GM19328 (cell line): ENCODE measurements at regions not wholly inside any gene's neighbourhood (a gene's known extent, or its start where the extent isn't known, plus 50 kb on each side); places are given as distances from the start of the nearest gene placed in this dataset.

ENCODE experiments used
- ATAC-seq: cut with Tn5 transposase; IDR thresholded peaks from one replicate; pipeline ENCODE4 v1.9.1; 2021; ENCODE audit warnings: mild to moderate bottlenecking, moderate library complexity; ENCODE audit not compliant: unreplicated experiment

DNA sequence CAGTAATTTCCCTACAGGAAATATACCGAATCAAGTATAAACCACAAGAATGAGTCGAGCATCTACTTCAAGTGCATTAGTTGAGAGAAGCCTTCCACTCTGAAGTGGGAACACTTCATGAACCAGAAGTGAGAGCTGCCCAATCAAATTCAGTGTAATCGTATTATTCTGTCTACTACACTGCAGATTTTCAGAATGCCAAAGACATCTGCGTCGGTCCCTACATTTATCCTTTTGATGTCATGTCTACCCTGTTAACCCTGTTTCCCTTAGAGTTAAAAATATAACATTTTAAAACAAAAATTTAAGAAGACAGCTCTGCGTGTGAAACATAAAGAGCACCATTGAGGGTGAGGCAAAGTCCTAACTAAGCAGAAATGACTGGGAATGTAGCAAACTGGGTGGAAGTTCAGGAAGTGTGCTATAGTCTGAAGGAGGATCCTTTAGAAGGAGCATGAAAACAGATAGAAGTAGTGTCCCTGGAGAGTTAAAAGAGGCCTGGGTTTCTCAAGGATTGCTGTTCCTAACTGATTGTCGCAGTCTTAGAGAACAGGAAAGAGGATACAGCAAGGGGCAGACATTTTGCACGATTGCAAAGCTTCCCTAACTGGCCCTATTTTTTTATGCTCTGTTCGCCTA lies 291.2 kb downstream of the PTPRC start:
- ATAC-seq = peak; percentile 59

GRCh38 chr1:198932351-198932991 lies 293.6 kb downstream of the PTPRC start:
- no peak for ATAC-seq

DNA sequence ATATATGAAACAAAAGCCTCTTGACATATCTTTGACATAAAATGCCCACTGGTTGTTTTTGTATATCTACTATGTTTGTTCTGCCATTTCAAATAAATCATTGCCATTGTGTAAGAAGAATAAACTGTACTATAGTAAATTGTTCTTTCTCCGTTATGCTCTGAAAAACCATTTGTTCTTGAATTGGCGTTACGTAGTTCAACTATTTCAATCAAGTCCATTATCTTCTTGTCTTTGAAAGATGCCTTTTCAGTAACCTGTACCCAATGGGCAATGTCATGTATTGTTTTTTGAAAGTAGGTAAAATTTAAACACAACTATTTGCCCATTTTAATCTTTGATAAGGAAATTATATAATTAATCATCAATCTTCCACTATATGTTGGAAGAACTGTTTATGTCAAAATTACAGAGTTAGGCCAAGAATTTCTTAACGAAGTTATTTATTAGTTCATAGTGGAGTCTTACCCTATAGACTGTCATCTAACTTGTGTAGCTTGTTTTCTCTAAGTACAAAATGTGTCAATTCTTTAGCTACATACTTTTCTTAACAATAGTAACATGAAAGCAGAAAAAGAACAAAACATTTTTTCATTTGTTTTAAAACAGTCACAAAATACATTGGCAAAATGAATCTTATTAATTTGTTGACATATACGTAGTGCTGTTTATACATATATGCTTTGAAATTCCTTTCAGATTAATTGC lies 294.8 kb downstream of the PTPRC start:
- ATAC-seq = no peak

DNA sequence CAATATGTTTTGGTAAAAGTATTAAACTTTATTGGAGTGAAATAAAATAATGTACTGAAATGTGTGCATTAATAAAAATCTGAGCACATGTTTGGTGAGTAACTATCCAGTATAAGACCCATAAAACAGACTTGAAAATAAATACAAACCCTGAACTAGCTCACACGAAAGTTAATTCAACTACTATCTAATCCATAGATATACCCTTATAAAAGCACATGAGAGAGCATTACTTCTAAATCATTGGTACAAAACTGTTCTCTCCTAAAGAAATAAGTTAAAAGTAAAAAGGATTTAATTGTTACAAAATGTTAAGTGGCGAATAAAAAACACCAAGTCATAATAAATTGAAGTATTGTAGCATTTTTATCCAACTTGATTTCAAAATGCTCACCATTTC lies 295.6 kb downstream of the PTPRC start:
- no peak for ATAC-seq

GRCh38 chr1:198934901-198935305 lies 296.1 kb downstream of the PTPRC start:
- ATAC-seq = peak; percentile 5

GRCh38 chr1:198935306-198935921 lies 296.6 kb downstream of the PTPRC start:
- peak; percentile 34 for ATAC-seq

DNA sequence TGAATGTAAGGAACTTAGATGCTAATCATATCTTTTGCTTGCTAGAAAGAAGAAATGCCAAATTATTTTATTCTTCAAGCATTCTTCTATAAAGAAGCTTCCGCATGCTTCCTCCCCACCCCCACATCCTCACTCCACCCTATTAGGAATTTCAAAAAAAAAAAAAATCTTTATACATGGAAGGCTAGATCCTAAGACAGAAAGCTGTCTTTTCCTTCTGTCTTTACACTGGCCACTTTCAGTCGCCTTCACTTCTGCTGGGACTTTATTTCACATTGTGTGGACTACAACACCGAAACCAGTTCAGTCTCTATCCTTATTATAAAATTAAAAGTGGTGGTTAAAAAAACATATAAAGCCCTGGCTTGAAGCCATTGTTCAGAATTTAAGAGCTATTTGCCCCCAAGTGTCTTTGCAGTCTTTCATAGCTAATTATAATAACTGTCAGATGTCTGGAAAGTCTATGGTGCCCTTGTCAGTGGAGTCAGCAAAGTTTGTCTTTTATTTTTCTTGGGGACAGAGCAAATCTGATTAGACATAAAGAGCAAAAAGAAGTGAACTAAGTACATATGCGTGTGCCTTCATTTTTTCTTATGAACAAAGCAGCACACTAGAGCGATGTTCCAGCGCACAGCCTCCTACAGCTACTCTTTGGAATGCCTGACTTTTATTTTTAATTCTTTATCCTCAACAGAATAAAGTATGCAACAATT lies 297.7 kb downstream of the PTPRC start:
- no peak for ATAC-seq

GRCh38 chr1:198937231-198938031 lies 298.6 kb downstream of the PTPRC start:
- ATAC-seq = peak; percentile 93

DNA sequence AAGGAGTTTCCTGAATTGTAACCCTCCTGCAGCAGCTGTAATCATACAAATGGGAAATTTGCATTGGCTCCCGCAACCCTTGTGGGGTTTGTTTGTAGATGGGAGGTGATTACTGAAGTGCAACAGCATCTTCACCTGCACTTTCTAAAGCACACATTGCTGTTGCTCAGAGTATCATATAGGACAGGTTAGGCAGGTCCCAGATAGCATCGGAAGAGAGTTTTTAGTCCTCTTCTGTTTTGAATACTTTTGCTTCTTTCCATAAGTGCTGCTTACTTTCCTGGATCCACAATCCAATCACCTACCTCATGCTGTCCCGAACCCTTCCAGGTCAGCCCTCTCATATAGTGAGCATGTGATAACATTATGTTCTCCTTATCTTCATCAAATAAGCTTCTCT lies 300.4 kb downstream of the PTPRC start:
- no peak for ATAC-seq

- ATAC-seq = no peak
Measured at GRCh38 chr1:198939956-198940355, 301.1 kb downstream of the PTPRC start.

- ATAC-seq = no peak
Measured at GRCh38 chr1:198942466-198942865, 303.6 kb downstream of the PTPRC start.

DNA sequence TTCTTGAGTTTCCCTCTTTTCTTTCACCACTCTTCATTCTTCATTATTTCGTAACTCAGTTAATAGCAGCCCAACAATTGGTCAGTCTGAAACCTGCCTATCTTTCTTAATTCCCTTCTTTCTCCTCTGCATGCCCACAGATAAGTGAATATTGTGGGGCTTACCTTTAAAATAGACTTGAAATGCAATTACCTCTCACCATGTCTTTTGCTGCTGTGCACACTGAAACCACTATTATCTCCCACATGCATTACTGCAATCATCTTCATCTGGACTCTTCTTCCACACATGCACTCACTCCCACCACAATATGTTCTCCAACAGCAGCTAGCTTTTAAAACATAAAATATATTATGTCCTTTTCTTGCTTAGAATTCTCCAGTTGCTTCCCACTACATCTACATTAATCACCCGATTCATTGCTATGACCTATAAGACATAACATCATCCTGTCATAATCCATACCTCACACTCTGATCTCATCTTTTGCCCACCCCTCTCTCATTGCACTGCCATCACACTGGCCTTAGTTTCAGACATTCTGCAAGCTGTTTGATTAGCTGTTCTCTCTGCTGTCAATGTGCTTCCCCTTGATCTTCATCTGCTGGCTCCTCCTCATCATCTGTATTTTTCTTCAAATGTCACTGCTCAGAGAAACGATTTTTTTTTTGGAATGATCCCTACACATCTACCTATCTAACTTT lies 304.8 kb downstream of the PTPRC start:
- no peak for ATAC-seq

- no peak for ATAC-seq
Measured at GRCh38 chr1:198947456-198947855, 308.6 kb downstream of the PTPRC start.

DNA sequence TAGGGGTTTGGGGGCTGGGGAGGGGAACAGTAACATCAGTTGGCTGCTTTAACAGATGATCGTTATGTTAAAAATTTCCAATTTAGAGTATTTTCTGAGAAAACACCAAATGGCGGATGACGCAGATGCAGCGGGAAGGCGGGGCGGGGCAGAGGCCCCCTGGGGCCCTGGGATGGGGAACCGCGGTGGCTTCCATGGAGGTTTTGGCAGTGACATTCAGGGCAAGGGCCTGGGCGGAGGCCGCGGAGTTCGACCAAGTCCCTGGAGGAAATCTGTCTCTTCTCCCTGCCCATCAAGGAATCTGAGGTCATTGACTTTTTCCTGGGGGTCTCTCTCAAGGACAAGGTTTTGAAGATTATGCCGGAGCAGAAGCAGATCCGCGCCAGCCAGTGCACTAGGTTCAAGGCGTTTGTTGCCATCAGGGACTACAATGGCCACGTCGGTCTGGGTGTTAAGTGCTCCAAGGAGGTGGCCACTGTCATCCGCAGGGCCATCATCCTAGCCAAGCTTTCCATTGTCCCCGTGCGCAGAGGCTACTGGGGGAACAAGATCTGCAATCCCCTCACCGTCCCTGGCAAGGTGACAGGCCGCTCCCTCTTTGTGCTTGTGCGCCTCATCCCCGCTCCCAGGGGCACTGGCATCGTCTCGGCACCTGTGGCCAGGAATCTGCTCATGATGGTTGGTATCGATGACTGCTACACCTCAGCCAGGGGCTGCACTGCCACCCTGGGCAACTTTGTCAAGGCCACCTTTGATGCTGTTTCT lies 310.2 kb downstream of the PTPRC start:
- ATAC-seq = no peak

GRCh38 chr1:198950036-198950435 lies 311.2 kb downstream of the PTPRC start:
- no peak for ATAC-seq

GRCh38 chr1:198955085-198955484 lies 316.2 kb downstream of the PTPRC start:
- ATAC-seq = no peak

DNA sequence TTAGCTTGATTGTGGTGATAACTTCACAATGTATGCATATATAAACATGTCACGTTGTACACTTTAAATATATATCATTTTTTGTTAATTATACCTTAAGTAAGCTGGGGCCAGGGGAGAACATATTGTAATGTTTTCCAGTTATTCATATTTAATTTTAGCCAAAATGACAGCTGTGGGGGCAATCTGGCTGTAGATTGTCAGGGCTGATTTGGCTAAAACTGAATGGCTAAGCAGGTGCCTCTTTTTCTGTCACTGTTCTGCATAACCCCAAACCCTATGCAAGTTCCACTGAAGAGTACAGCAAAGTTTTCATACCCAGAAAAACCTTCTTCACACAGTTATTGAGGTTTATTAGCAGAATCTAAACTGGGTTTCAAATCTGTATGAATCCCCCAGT lies 318.2 kb downstream of the PTPRC start:
- ATAC-seq = no peak

DNA sequence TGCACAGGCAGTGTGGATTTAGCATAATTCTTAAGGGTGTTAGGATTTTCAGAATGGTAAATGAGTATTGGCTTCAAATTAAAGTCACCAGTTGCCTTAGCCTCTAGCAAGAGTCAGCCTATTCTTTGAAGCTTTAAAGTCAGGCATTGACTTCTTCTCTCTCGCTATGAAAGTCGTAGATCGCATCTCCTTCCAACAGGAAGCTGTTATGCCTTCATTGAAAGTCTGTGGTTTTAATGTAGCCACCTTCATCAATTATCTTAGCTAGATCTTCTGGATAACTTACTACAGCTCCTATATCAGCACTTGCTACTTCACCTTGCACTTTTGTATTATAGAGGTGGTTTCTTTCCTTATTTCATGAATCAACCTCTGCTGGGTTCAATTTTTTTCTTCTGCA lies 320.2 kb downstream of the PTPRC start:
- ATAC-seq = no peak

DNA sequence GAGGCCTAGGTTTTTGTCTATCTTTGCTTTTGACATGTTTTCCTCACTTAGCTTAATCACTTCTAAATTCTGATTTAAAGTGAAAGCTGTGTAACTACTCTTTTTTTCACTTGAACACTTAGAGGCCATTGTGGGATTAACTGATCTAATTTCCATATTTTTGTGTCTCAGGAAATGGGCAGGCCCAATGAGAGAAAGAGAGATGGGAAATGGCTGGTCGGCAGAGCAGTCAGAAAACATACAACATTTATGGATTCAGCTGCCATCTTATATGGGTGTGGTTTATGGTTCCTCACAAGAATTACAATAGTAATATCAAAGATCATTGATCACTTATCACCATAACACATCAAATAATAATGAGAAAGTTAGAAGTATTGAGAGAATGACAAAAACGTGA lies 320.8 kb downstream of the PTPRC start:
- no peak for ATAC-seq
